Peyer's patch (tissue), 4 donors: ENCODE measurements at regions not wholly inside any gene's neighbourhood (a gene's known extent, or its start where the extent isn't known, plus 50 kb on each side); places are given as distances from the start of the nearest gene placed in this dataset.

Experiments
- DNase-seq, 3 donors: peaks; one replicate each; pipeline ENCODE4 v3.0.0-alpha.2; 2017 to 2019
- H3K27ac ChIP-seq, 4 donors: fragments of 200-600 bp; sonication (generic); one replicate each; pipeline ENCODE4 v1.5.1; 2016 to 2019
- H3K27me3 ChIP-seq, 2 donors: fragments of 200-600 bp; sonication (generic); one replicate each; pipeline ENCODE4 v1.5.1; 2019
- H3K36me3 ChIP-seq, 3 donors: fragments of 200-600 bp; sonication (generic); one replicate each; pipeline ENCODE4 v1.5.1; 2016 to 2019
- H3K4me1 ChIP-seq, 4 donors: fragments of 200-600 bp; sonication (generic); one replicate each; pipeline ENCODE4 v1.5.1; 2016 to 2019
- H3K4me3 ChIP-seq, 4 donors: fragments of 200-600 bp; sonication (generic); 1 replicate in 3 of 4; 2 replicates in 1 of 4; pipeline ENCODE4 v1.5.1; 2016 to 2019; ENCODE audit warnings: mild to moderate bottlenecking in 1 of 4
- H3K9me3 ChIP-seq, 4 donors: fragments of 200-600 bp; sonication (generic); one replicate each; pipeline ENCODE4 v1.5.1; 2016 to 2019; ENCODE audit warnings: mild to moderate bottlenecking in 1 of 4
- CTCF ChIP-seq, 6 experiments: fragments of 450-650 bp in 4 of 6; fragments of 200-600 bp in 2 of 6; sonication (generic) in 1 of 6; IDR thresholded peaks; one replicate each; pipeline ENCODE4 v1.5.1; 2017 to 2019; ENCODE audit warnings: antibody characterized with exemption in 6 of 6, mild to moderate bottlenecking in 3 of 6, moderate library complexity in 1 of 6
- POLR2A ChIP-seq, 2 donors: fragments of 450-650 bp; IDR thresholded peaks; one replicate each; pipeline ENCODE4 v1.5.1; 2017; ENCODE audit warnings: antibody characterized with exemption in 2 of 2, mild to moderate bottlenecking in 2 of 2, moderate library complexity in 2 of 2

- Histone ChIP-seq H3K4me3 (no peak overlapping the region), H3K4me1 (peaks cover 0 to 10% (median 2%) of the 10 kb centered on the region in 4 donors), H3K9me3 (no peaks in the 10 kb centered on the region), H3K27me3 (no peaks in the 10 kb centered on the region), H3K27ac (peak overlapping the region in 1 of 4 donors; percentile 17), H3K36me3 (no peaks in the 10 kb centered on the region)
- peak in 1 of 3 donors; percentile 40 for DNase-seq
- TF ChIP-seq CTCF (IDR thresholded peaks at IDR 0.05), result no peak
- no peak for TF ChIP-seq POLR2A (IDR thresholded peaks at IDR 0.05)
Observed at GRCh38 chr15:31457161-31457560, 130.5 kb downstream of the KLF13 start.

- TF ChIP-seq POLR2A (IDR thresholded peaks at IDR 0.05), result no peak
- TF ChIP-seq CTCF (IDR thresholded peaks at IDR 0.05), result no peak
- Histone ChIP-seq H3K27me3 (no peaks in the 10 kb centered on the region), H3K27ac (peak overlapping the region in 1 of 4 donors; percentile 17), H3K4me1 (peaks cover 0 to 10% (median 2%) of the 10 kb centered on the region in 4 donors), H3K9me3 (no peaks in the 10 kb centered on the region), H3K4me3 (no peak overlapping the region), H3K36me3 (no peaks in the 10 kb centered on the region)
- DNase-seq, result peak in 1 of 3 donors; percentile 56
Observed at GRCh38 chr15:31457631-31458526, 131.2 kb downstream of the KLF13 start.

GRCh38 chr15:31458596-31459399 lies 132.2 kb downstream of the KLF13 start:
- Histone ChIP-seq H3K36me3 (no peaks in the 10 kb centered on the region), H3K27ac (peak overlapping the region in 2 of 4 donors; percentile 3 to 48), H3K4me1 (peaks cover 0 to 10% (median 4%) of the 10 kb centered on the region in 4 donors), H3K4me3 (no peak overlapping the region), H3K27me3 (no peaks in the 10 kb centered on the region), H3K9me3 (no peaks in the 10 kb centered on the region)
- no peak for TF ChIP-seq POLR2A (IDR thresholded peaks at IDR 0.05)
- no peak for TF ChIP-seq CTCF (IDR thresholded peaks at IDR 0.05)
- DNase-seq, result peak in 2 of 3 donors; percentile 49 to 63

- Histone ChIP-seq H3K27ac (peak overlapping the region in 1 of 4 donors; percentile 3), H3K4me3 (no peak overlapping the region), H3K9me3 (no peaks in the 10 kb centered on the region), H3K36me3 (no peaks in the 10 kb centered on the region), H3K27me3 (no peaks in the 10 kb centered on the region), H3K4me1 (peaks cover 0 to 10% (median 7%) of the 10 kb centered on the region in 4 donors)
- no peak for TF ChIP-seq CTCF (IDR thresholded peaks at IDR 0.05)
- no peak for TF ChIP-seq POLR2A (IDR thresholded peaks at IDR 0.05)
- no peak for DNase-seq
Observed at GRCh38 chr15:31459400-31459748, 132.7 kb downstream of the KLF13 start.

GRCh38 chr15:31461375-31461774 lies 134.7 kb downstream of the KLF13 start:
- TF ChIP-seq CTCF (IDR thresholded peaks at IDR 0.05), result no peak
- no peak for TF ChIP-seq POLR2A (IDR thresholded peaks at IDR 0.05)
- DNase-seq, result no peak
- Histone ChIP-seq H3K27ac (no peak overlapping the region), H3K27me3 (no peaks in the 10 kb centered on the region), H3K9me3 (no peaks in the 10 kb centered on the region), H3K4me1 (peaks cover 0 to 20% (median 9%) of the 10 kb centered on the region in 4 donors), H3K36me3 (no peaks in the 10 kb centered on the region), H3K4me3 (no peak overlapping the region)
